ENCODE measurements at regions not wholly inside any gene's neighbourhood (a gene's known extent, or its start where the extent isn't known, plus 50 kb on each side); places are given as distances from the start of the nearest gene placed in this dataset.
"Not testable (repeated sequence)": the region's sequence is repeated elsewhere in the genome, so short reads cannot be mapped to it uniquely, and the experiment has no call there.

DNA sequence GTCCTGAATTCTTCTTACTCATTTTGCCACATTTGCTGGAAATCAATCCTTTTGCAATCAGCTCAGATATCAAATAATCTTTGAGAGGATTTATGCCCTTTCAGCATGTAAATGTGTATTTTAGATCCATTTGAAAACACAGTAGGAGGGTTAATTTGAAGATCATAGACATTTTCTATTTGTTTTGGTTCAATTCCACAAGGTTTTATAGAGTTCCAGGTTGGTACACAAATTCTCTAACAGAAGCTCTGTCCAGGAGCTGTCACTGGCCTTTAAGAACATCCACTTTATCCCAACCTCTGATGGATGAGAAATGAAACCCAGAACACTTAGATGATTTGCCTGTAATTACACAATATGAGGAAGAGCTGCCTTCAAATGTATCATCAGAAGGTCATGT lies 157.3 kb upstream of the CHAC2 start:
- TF ChIP-seq EZH2phosphoT487 (IDR thresholded peaks at IDR 0.05; ENCODE audit: low read length) = no peak
- no peak for TF ChIP-seq EZH2 (optimal IDR thresholded peaks at IDR 0.05; ENCODE audit: low read depth, low read length)
- Histone ChIP-seq H3K27ac (ENCODE audit: low read length) (no peak overlapping the region), H3K4me2 (ENCODE audit: low read depth, low read length) (no peak overlapping the region), H3K36me3 (replicated peaks; ENCODE audit: insufficient read depth, low read length) (no peaks in the 10 kb centered on the region), H3K27me3 (replicated peaks; ENCODE audit: insufficient read depth, low read length) (no peaks in the 10 kb centered on the region), H3K9ac (ENCODE audit: low read length) (no peak overlapping the region), H2AFZ (ENCODE audit: low read length) (no peak overlapping the region), H4K20me1 (ENCODE audit: insufficient read depth, low read length) (no peaks in the 10 kb centered on the region), H3K79me2 (ENCODE audit: low read length) (no peaks in the 10 kb centered on the region), H3F3A (ENCODE audit: insufficient read depth, low read length) (no peaks in the 10 kb centered on the region), H3K9me3 (replicated peaks; ENCODE audit: insufficient read depth, low read length) (no peaks in the 10 kb centered on the region), H3K4me1 (ENCODE audit: low read length) (no peaks in the 10 kb centered on the region), H3K9me2 (replicated peaks; ENCODE audit: insufficient read depth, low read length) (no peaks in the 10 kb centered on the region), H3K4me3 (ENCODE audit: low read length) (no peak overlapping the region)
- no peak for DNase-seq

GRCh38 chr2:53609551-53609950 lies 158.1 kb upstream of the CHAC2 start:
- Histone ChIP-seq H3K4me2 (ENCODE audit: low read depth, low read length) (no peak overlapping the region), H3K27me3 (replicated peaks; ENCODE audit: insufficient read depth, low read length) (no peaks in the 10 kb centered on the region), H3K9me2 (replicated peaks; ENCODE audit: insufficient read depth, low read length) (no peaks in the 10 kb centered on the region), H3K79me2 (ENCODE audit: low read length) (no peaks in the 10 kb centered on the region), H3K36me3 (replicated peaks; ENCODE audit: insufficient read depth, low read length) (no peaks in the 10 kb centered on the region), H2AFZ (ENCODE audit: low read length) (no peak overlapping the region), H3F3A (ENCODE audit: insufficient read depth, low read length) (no peaks in the 10 kb centered on the region), H3K9me3 (replicated peaks; ENCODE audit: insufficient read depth, low read length) (no peaks in the 10 kb centered on the region), H4K20me1 (ENCODE audit: insufficient read depth, low read length) (no peaks in the 10 kb centered on the region), H3K4me3 (ENCODE audit: low read length) (no peak overlapping the region), H3K4me1 (ENCODE audit: low read length) (no peaks in the 10 kb centered on the region), H3K9ac (ENCODE audit: low read length) (no peak overlapping the region), H3K27ac (ENCODE audit: low read length) (no peak overlapping the region)
- DNase-seq = no peak
- no peak for TF ChIP-seq EZH2 (optimal IDR thresholded peaks at IDR 0.05; ENCODE audit: low read depth, low read length)
- no peak for TF ChIP-seq EZH2phosphoT487 (IDR thresholded peaks at IDR 0.05; ENCODE audit: low read length)
- TF ChIP-seq, protein P1, sequence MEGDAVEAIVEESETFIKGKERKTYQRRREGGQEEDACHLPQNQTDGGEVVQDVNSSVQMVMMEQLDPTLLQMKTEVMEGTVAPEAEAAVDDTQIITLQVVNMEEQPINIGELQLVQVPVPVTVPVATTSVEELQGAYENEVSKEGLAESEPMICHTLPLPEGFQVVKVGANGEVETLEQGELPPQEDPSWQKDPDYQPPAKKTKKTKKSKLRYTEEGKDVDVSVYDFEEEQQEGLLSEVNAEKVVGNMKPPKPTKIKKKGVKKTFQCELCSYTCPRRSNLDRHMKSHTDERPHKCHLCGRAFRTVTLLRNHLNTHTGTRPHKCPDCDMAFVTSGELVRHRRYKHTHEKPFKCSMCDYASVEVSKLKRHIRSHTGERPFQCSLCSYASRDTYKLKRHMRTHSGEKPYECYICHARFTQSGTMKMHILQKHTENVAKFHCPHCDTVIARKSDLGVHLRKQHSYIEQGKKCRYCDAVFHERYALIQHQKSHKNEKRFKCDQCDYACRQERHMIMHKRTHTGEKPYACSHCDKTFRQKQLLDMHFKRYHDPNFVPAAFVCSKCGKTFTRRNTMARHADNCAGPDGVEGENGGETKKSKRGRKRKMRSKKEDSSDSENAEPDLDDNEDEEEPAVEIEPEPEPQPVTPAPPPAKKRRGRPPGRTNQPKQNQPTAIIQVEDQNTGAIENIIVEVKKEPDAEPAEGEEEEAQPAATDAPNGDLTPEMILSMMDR (IDR thresholded peaks at IDR 0.05; ENCODE audit: low read length) = no peak

- TF ChIP-seq EZH2phosphoT487 (IDR thresholded peaks at IDR 0.05; ENCODE audit: low read length) (no peak), EZH2 (optimal IDR thresholded peaks at IDR 0.05; ENCODE audit: low read depth, low read length) (no peak)
- TF ChIP-seq, protein P1 (IDR thresholded peaks at IDR 0.05; ENCODE audit: low read length) = no peak
- Histone ChIP-seq H3K27me3 (replicated peaks; ENCODE audit: insufficient read depth, low read length) (no peaks in the 10 kb centered on the region), H3F3A (ENCODE audit: insufficient read depth, low read length) (no peaks in the 10 kb centered on the region), H4K20me1 (ENCODE audit: insufficient read depth, low read length) (no peaks in the 10 kb centered on the region), H3K9ac (ENCODE audit: low read length) (no peak overlapping the region), H3K36me3 (replicated peaks; ENCODE audit: insufficient read depth, low read length) (no peaks in the 10 kb centered on the region), H2AFZ (ENCODE audit: low read length) (no peak overlapping the region), H3K4me1 (ENCODE audit: low read length) (no peaks in the 10 kb centered on the region), H3K9me3 (replicated peaks; ENCODE audit: insufficient read depth, low read length) (no peaks in the 10 kb centered on the region), H3K27ac (ENCODE audit: low read length) (no peak overlapping the region), H3K4me2 (ENCODE audit: low read depth, low read length) (no peak overlapping the region), H3K79me2 (ENCODE audit: low read length) (no peaks in the 10 kb centered on the region), H3K4me3 (ENCODE audit: low read length) (no peak overlapping the region), H3K9me2 (replicated peaks; ENCODE audit: insufficient read depth, low read length) (no peaks in the 10 kb centered on the region)
- no peak for DNase-seq
Measured at GRCh38 chr2:53608293-53608692, 159.3 kb upstream of the CHAC2 start.

DNA sequence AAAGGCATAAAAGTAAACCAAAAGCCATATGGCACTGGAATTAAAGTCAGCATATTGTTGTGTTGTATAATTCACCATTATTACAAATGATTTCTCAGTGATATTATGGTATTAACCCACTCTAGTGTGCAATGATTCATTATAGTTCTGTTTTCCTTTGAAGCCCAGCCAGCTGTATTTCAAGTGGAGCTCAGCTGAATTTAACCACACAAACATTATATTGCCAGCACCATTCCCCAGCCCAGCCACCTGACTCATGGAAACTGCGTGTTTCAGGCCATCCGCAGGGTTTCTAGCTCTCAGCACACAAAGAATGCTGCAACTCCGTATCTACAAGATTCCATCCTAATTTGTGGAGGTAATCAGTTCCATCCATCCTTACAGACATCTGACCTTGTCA lies 166.8 kb upstream of the CHAC2 start:
- no peaks in the 10 kb centered on the region for H4K20me1 ChIP-seq (ENCODE audit: insufficient read depth, low read length)
- no peaks in the 10 kb centered on the region for H3K27me3 ChIP-seq (replicated peaks; ENCODE audit: insufficient read depth, low read length)
- H3K9me2 ChIP-seq (replicated peaks; ENCODE audit: insufficient read depth, low read length) = no peaks in the 10 kb centered on the region
- H3F3A ChIP-seq (ENCODE audit: insufficient read depth, low read length) = no peaks in the 10 kb centered on the region
- H3K79me2 ChIP-seq (ENCODE audit: low read length) = no peaks in the 10 kb centered on the region
- TF ChIP-seq EZH2phosphoT487 (IDR thresholded peaks at IDR 0.05; ENCODE audit: low read length) (no peak), EZH2 (optimal IDR thresholded peaks at IDR 0.05; ENCODE audit: low read depth, low read length) (no peak)
- TF ChIP-seq, protein P1 (IDR thresholded peaks at IDR 0.05; ENCODE audit: low read length) = no peak
- H3K4me1 ChIP-seq (ENCODE audit: low read length) = no peaks in the 10 kb centered on the region
- no peak overlapping the region for H3K27ac ChIP-seq (ENCODE audit: low read length)
- no peak for DNase-seq
- H3K4me2 ChIP-seq (ENCODE audit: low read depth, low read length) = no peak overlapping the region
- H2AFZ ChIP-seq (ENCODE audit: low read length) = no peak overlapping the region
- no peak overlapping the region for H3K4me3 ChIP-seq (ENCODE audit: low read length)
- H3K9me3 ChIP-seq (replicated peaks; ENCODE audit: insufficient read depth, low read length) = no peaks in the 10 kb centered on the region
- no peak overlapping the region for H3K9ac ChIP-seq (ENCODE audit: low read length)
- H3K36me3 ChIP-seq (replicated peaks; ENCODE audit: insufficient read depth, low read length) = no peaks in the 10 kb centered on the region

DNA sequence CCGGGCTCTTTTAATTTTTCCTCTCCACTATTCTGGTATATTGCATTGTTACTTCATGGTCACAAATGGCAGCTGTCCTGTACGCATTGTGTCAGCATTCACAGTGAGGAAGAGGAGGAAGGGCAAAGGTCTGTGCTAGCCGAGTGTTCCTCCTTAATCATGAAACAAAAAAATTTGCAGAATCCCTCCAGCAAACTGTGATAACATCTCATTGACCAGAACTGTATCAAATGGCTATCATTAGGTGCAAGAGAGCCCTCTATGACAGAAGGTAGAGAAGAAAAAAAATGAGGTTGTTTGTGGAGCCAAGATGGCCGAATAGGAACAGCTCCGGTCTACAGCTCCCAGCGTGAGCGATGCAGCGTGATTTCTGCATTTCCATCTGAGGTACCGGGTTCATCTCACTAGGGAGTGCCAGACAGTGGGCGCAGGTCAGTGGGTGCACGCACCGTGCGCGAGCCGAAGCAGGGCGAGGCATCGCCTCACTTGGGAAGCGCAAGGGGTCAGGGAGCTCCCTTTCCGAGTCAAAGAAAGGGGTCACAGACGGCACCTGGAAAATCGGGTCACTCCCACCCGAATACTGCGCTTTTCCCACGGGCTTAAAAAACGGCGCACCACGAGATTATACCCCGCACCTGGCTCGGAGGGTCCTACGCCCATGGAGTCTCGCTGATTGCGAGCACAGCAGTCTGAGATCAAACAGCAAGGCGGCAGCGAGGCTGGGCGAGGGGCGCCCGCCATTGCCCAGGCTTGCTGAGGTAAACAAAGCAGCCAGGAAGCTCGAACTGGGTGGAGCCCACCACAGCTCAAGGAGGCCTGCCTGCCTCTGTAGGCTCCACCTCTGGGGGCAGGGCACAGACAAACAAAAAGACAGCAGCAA lies 180.6 kb upstream of the CHAC2 start:
- not testable (repeated sequence) for H3K27ac ChIP-seq (ENCODE audit: low read length); H3K36me3 ChIP-seq (replicated peaks; ENCODE audit: insufficient read depth, low read length); H3K27me3 ChIP-seq (replicated peaks; ENCODE audit: insufficient read depth, low read length); H3K4me2 ChIP-seq (ENCODE audit: low read depth, low read length); H3K4me3 ChIP-seq (ENCODE audit: low read length); H3F3A ChIP-seq (ENCODE audit: insufficient read depth, low read length); H2AFZ ChIP-seq (ENCODE audit: low read length); DNase-seq; H3K4me1 ChIP-seq (ENCODE audit: low read length); H4K20me1 ChIP-seq (ENCODE audit: insufficient read depth, low read length); H3K9ac ChIP-seq (ENCODE audit: low read length); H3K9me3 ChIP-seq (replicated peaks; ENCODE audit: insufficient read depth, low read length); H3K9me2 ChIP-seq (replicated peaks; ENCODE audit: insufficient read depth, low read length); H3K79me2 ChIP-seq (ENCODE audit: low read length)
